ENCODE measurements at regions not wholly inside any gene's neighbourhood (a gene's known extent, or its start where the extent isn't known, plus 50 kb on each side); places are given as distances from the start of the nearest gene placed in this dataset.

GRCh38 chr6:88449770-88450169 lies 283.6 kb upstream of the CNR1 start:
- Histone ChIP-seq H3K9me2 (replicated peaks; ENCODE audit: control insufficient read depth, low read length) (no peaks in the 10 kb centered on the region), H3K4me1 (ENCODE audit: control insufficient read depth, low read length) (no peaks in the 10 kb centered on the region), H4K20me1 (ENCODE audit: control insufficient read depth, insufficient read depth, low read depth, low read length) (no peaks in the 10 kb centered on the region), H3F3A (ENCODE audit: control insufficient read depth, insufficient read depth) (no peaks in the 10 kb centered on the region), H3K27me3 (ENCODE audit: control insufficient read depth, low read length) (no peaks in the 10 kb centered on the region), H3K36me3 (ENCODE audit: control insufficient read depth, low read length) (no peaks in the 10 kb centered on the region), H3K79me2 (ENCODE audit: control insufficient read depth, low read length) (no peaks in the 10 kb centered on the region), H3K27ac (ENCODE audit: low read depth, low read length) (no peak overlapping the region), H3K4me2 (ENCODE audit: low read length) (no peak overlapping the region), H3K4me3 (ENCODE audit: low read length) (no peak overlapping the region), H3K9me3 (ENCODE audit: control insufficient read depth, insufficient read depth, low read length) (0 out of 2 replicates have a peak, but pooled peaks cover 4% of the 10 kb centered on the region)
- TF ChIP-seq CTCF (IDR thresholded peaks at IDR 0.05; ENCODE audit: low read depth, low read length, poor library complexity, severe bottlenecking) (no peak), EZH2phosphoT487 (IDR thresholded peaks at IDR 0.05; ENCODE audit: borderline replicate concordance, low read length) (no peak)

GRCh38 chr6:88445188-88445965 lies 279.2 kb upstream of the CNR1 start:
- no peaks in the 10 kb centered on the region for H3K4me1 ChIP-seq (ENCODE audit: control insufficient read depth, low read length)
- no peak overlapping the region for H3K4me2 ChIP-seq (ENCODE audit: low read length)
- H3K27me3 ChIP-seq (ENCODE audit: control insufficient read depth, low read length), result no peaks in the 10 kb centered on the region
- H3K79me2 ChIP-seq (ENCODE audit: control insufficient read depth, low read length), result no peaks in the 10 kb centered on the region
- H4K20me1 ChIP-seq (ENCODE audit: control insufficient read depth, insufficient read depth, low read depth, low read length), result no peaks in the 10 kb centered on the region
- no peaks in the 10 kb centered on the region for H3K9me2 ChIP-seq (replicated peaks; ENCODE audit: control insufficient read depth, low read length)
- H3F3A ChIP-seq (ENCODE audit: control insufficient read depth, insufficient read depth), result no peaks in the 10 kb centered on the region
- no peak overlapping the region for H3K27ac ChIP-seq (ENCODE audit: low read depth, low read length)
- TF ChIP-seq EZH2phosphoT487 (IDR thresholded peaks at IDR 0.05; ENCODE audit: borderline replicate concordance, low read length) (no peak), CTCF (IDR thresholded peaks at IDR 0.05; ENCODE audit: low read depth, low read length, poor library complexity, severe bottlenecking) (no peak)
- 0 out of 2 replicates have a peak, but pooled peaks cover 2% of the 10 kb centered on the region for H3K9me3 ChIP-seq (ENCODE audit: control insufficient read depth, insufficient read depth, low read length)
- H3K4me3 ChIP-seq (ENCODE audit: low read length), result no peak overlapping the region
- no peaks in the 10 kb centered on the region for H3K36me3 ChIP-seq (ENCODE audit: control insufficient read depth, low read length)

GRCh38 chr6:88443554-88443953 lies 277.4 kb upstream of the CNR1 start:
- H3K9me3 ChIP-seq (ENCODE audit: control insufficient read depth, insufficient read depth, low read length), result no peaks in the 10 kb centered on the region
- H3K27ac ChIP-seq (ENCODE audit: low read depth, low read length), result no peak overlapping the region
- no peaks in the 10 kb centered on the region for H3K4me1 ChIP-seq (ENCODE audit: control insufficient read depth, low read length)
- no peaks in the 10 kb centered on the region for H4K20me1 ChIP-seq (ENCODE audit: control insufficient read depth, insufficient read depth, low read depth, low read length)
- TF ChIP-seq CTCF (IDR thresholded peaks at IDR 0.05; ENCODE audit: low read depth, low read length, poor library complexity, severe bottlenecking), result no peak
- no peak for TF ChIP-seq EZH2phosphoT487 (IDR thresholded peaks at IDR 0.05; ENCODE audit: borderline replicate concordance, low read length)
- no peaks in the 10 kb centered on the region for H3F3A ChIP-seq (ENCODE audit: control insufficient read depth, insufficient read depth)
- no peaks in the 10 kb centered on the region for H3K27me3 ChIP-seq (ENCODE audit: control insufficient read depth, low read length)
- H3K4me3 ChIP-seq (ENCODE audit: low read length), result no peak overlapping the region
- H3K4me2 ChIP-seq (ENCODE audit: low read length), result no peak overlapping the region
- no peaks in the 10 kb centered on the region for H3K79me2 ChIP-seq (ENCODE audit: control insufficient read depth, low read length)
- H3K36me3 ChIP-seq (ENCODE audit: control insufficient read depth, low read length), result no peaks in the 10 kb centered on the region
- H3K9me2 ChIP-seq (replicated peaks; ENCODE audit: control insufficient read depth, low read length), result no peaks in the 10 kb centered on the region

Measured in DOHH2 (cell line).